ENCODE measurements at regions not wholly inside any gene's neighbourhood (a gene's known extent, or its start where the extent isn't known, plus 50 kb on each side); places are given as distances from the start of the nearest gene placed in this dataset.

DNA sequence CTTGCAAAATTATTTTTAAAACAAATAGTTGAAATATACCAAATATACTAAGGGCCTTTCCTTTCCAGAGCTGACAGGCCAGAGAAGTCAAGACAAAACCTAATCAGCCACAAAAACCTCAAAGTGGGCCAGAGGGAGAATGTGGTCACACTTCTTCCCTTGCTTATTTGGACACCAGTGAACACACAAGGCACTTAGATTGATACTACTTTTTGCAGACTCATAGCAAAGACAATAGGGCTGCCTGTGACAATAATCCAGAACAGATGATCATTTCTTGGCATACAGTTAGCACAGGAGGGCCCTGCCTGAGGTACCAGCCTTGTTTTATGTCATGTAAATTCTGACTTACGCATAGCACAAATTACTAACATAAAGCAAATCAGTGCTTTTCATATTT, 215.7 kb upstream of the NEIL3 start:
- TF ChIP-seq, protein P1, sequence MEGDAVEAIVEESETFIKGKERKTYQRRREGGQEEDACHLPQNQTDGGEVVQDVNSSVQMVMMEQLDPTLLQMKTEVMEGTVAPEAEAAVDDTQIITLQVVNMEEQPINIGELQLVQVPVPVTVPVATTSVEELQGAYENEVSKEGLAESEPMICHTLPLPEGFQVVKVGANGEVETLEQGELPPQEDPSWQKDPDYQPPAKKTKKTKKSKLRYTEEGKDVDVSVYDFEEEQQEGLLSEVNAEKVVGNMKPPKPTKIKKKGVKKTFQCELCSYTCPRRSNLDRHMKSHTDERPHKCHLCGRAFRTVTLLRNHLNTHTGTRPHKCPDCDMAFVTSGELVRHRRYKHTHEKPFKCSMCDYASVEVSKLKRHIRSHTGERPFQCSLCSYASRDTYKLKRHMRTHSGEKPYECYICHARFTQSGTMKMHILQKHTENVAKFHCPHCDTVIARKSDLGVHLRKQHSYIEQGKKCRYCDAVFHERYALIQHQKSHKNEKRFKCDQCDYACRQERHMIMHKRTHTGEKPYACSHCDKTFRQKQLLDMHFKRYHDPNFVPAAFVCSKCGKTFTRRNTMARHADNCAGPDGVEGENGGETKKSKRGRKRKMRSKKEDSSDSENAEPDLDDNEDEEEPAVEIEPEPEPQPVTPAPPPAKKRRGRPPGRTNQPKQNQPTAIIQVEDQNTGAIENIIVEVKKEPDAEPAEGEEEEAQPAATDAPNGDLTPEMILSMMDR (conservative IDR thresholded peaks at IDR 0.05 in 1 of 2, IDR thresholded peaks at IDR 0.05 in 1 of 2; ENCODE audit: extremely low read depth in 1 of 2, insufficient read depth in 1 of 2, low read depth in 1 of 2, low read length in 2 of 2): no peak
- TF ChIP-seq EZH2 (IDR thresholded peaks at IDR 0.05; ENCODE audit: borderline replicate concordance, low read length): no peak

Measured in mammary epithelial cell (primary cell).